ENCODE measurements at regions not wholly inside any gene's neighbourhood (a gene's known extent, or its start where the extent isn't known, plus 50 kb on each side); places are given as distances from the start of the nearest gene placed in this dataset.

GRCh38 chr2:111662039-111662770, 221.8 kb downstream of the ANAPC1 start:
- no peak for TF ChIP-seq EZH2 (IDR thresholded peaks at IDR 0.05; ENCODE audit: low read length, missing control alignments)
- TF ChIP-seq, protein P1, sequence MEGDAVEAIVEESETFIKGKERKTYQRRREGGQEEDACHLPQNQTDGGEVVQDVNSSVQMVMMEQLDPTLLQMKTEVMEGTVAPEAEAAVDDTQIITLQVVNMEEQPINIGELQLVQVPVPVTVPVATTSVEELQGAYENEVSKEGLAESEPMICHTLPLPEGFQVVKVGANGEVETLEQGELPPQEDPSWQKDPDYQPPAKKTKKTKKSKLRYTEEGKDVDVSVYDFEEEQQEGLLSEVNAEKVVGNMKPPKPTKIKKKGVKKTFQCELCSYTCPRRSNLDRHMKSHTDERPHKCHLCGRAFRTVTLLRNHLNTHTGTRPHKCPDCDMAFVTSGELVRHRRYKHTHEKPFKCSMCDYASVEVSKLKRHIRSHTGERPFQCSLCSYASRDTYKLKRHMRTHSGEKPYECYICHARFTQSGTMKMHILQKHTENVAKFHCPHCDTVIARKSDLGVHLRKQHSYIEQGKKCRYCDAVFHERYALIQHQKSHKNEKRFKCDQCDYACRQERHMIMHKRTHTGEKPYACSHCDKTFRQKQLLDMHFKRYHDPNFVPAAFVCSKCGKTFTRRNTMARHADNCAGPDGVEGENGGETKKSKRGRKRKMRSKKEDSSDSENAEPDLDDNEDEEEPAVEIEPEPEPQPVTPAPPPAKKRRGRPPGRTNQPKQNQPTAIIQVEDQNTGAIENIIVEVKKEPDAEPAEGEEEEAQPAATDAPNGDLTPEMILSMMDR (conservative IDR thresholded peaks at IDR 0.05 in 1 of 2, IDR thresholded peaks at IDR 0.05 in 1 of 2; ENCODE audit: low read depth in 1 of 2, low read length in 2 of 2), result no peak
- Histone ChIP-seq H3K4me2 (ENCODE audit: extremely low read depth, insufficient read depth, low read length) (no peak overlapping the region), H4K20me1 (ENCODE audit: control insufficient read depth, extremely low read depth, insufficient read depth, low read length) (no peaks in the 10 kb centered on the region), H3K27ac (ENCODE audit: insufficient read depth, low read length) (peak overlapping the region; percentile 33), H3K27me3 (ENCODE audit: control insufficient read depth, insufficient read depth, low read length) (no peaks in the 10 kb centered on the region), H3K4me1 (ENCODE audit: control insufficient read depth, extremely low read depth, insufficient read depth, low read length) (peaks cover 30% of the 10 kb centered on the region), H3K4me3 (replicated peaks in 1 of 4; ENCODE audit: control extremely low read depth in 1 of 4, insufficient read depth in 1 of 4, low read depth in 3 of 4, low read length in 4 of 4) (no peak overlapping the region), H3K9ac (ENCODE audit: insufficient read depth, low read length) (no peak overlapping the region), H3K36me3 (ENCODE audit: control insufficient read depth, insufficient read depth, low read length) (no peaks in the 10 kb centered on the region), H3K9me3 (ENCODE audit: control insufficient read depth, insufficient read depth, low read depth, low read length) (no peaks in the 10 kb centered on the region), H2AFZ (ENCODE audit: low read length) (no peak overlapping the region), H3K79me2 (ENCODE audit: control insufficient read depth, insufficient read depth, low read length) (no peaks in the 10 kb centered on the region)
- DNase-seq (ENCODE audit: low read depth in 2 of 2), result peak; percentile 76 to 85

DNA sequence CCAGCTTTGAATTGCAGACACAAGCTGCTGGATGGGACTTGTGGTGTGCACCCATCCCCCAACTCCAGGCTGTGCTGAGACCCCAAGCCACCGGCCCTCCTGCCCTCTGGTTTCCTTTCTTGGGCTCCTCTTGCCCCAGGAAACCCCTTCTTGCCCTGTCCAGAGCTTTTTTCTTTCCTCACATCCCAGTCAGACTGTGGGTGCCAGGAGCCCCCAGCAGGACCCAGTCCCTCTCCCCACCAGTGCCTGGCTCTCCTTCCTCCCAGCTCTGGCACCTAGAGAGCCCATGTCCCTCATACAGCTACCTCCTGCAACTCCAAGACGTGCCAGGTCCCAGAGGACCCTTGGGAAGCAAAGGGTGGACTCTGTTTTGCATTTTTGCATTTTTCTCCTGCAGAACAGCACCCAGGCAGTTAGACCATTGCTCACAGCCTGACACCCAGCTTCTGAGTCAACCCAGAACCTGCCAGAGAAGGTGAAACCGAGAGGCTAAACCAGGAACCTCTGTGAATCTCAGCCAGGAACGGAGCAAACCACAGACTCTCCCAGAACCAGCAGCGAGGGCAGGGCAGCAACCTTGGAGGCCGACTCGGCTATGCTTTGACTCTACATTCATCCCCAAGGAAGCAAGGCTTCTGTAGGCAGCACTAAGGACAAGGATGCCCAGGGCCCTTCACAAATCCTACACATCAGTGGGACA, 221.1 kb downstream of the ANAPC1 start:
- Histone ChIP-seq H4K20me1 (ENCODE audit: control insufficient read depth, extremely low read depth, insufficient read depth, low read length) (no peaks in the 10 kb centered on the region), H3K9ac (ENCODE audit: insufficient read depth, low read length) (no peak overlapping the region), H3K9me3 (ENCODE audit: control insufficient read depth, insufficient read depth, low read depth, low read length) (no peaks in the 10 kb centered on the region), H3K27me3 (ENCODE audit: control insufficient read depth, insufficient read depth, low read length) (no peaks in the 10 kb centered on the region), H2AFZ (ENCODE audit: low read length) (no peak overlapping the region), H3K4me2 (ENCODE audit: extremely low read depth, insufficient read depth, low read length) (peak overlapping the region; percentile 40), H3K4me3 (replicated peaks in 1 of 4; ENCODE audit: control extremely low read depth in 1 of 4, insufficient read depth in 1 of 4, low read depth in 3 of 4, low read length in 4 of 4) (no peak overlapping the region), H3K27ac (ENCODE audit: insufficient read depth, low read length) (peak overlapping the region; percentile 13), H3K36me3 (ENCODE audit: control insufficient read depth, insufficient read depth, low read length) (no peaks in the 10 kb centered on the region), H3K4me1 (ENCODE audit: control insufficient read depth, extremely low read depth, insufficient read depth, low read length) (peaks cover 32% of the 10 kb centered on the region), H3K79me2 (ENCODE audit: control insufficient read depth, insufficient read depth, low read length) (no peaks in the 10 kb centered on the region)
- TF ChIP-seq, protein P1 (conservative IDR thresholded peaks at IDR 0.05 in 1 of 2, IDR thresholded peaks at IDR 0.05 in 1 of 2; ENCODE audit: low read depth in 1 of 2, low read length in 2 of 2), result no peak
- TF ChIP-seq EZH2 (IDR thresholded peaks at IDR 0.05; ENCODE audit: low read length, missing control alignments), result no peak
- DNase-seq (ENCODE audit: low read depth in 2 of 2), result peak; percentile 22 to 83

DNA sequence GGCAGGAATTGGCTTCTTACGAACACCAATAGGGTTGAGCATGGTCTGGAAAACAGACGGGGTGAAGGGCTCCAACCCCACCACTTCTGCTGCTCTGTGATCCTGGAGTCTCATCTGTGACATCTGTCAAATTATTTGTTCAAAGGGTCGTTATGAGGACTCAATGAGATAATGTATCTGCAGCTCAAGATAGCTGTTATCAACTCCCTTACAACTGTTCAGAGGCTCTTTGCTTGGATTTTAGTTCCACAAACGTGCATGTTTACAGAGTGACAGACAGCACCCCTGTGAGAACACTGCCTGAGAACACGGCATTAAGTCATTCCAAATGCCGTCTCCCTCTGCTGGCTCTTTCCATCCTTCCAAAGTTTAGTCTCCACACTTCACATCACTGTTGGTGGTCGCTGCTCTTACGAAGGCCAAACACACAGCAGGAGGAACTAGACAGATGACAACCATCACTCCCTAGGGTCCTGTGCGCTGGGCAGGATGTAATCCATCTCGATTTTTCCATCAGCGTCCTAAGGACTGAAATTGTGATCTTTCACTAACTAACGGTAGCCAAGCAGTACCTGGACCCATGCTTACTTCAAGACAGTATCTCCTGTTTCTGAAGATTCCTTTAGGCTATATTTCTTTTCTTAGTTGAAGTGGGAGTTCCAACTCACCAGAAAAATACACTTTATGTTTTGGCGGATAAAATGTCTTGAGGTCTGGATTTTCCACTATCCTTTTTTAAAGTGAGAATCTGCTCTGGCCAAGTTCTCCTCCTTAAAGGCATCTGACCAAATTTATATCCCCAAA, 220.3 kb downstream of the ANAPC1 start:
- H3K27me3 ChIP-seq (ENCODE audit: control insufficient read depth, insufficient read depth, low read length), result no peaks in the 10 kb centered on the region
- peaks cover 32% of the 10 kb centered on the region for H3K4me1 ChIP-seq (ENCODE audit: control insufficient read depth, extremely low read depth, insufficient read depth, low read length)
- TF ChIP-seq, protein P1 (conservative IDR thresholded peaks at IDR 0.05 in 1 of 2, IDR thresholded peaks at IDR 0.05 in 1 of 2; ENCODE audit: low read depth in 1 of 2, low read length in 2 of 2), result peak; percentile 28 to 46
- TF ChIP-seq EZH2 (IDR thresholded peaks at IDR 0.05; ENCODE audit: low read length, missing control alignments), result no peak
- no peak overlapping the region for H3K9ac ChIP-seq (ENCODE audit: insufficient read depth, low read length)
- H2AFZ ChIP-seq (ENCODE audit: low read length), result peak overlapping the region; percentile 57
- no peaks in the 10 kb centered on the region for H4K20me1 ChIP-seq (ENCODE audit: control insufficient read depth, extremely low read depth, insufficient read depth, low read length)
- H3K79me2 ChIP-seq (ENCODE audit: control insufficient read depth, insufficient read depth, low read length), result no peaks in the 10 kb centered on the region
- H3K9me3 ChIP-seq (ENCODE audit: control insufficient read depth, insufficient read depth, low read depth, low read length), result no peaks in the 10 kb centered on the region
- DNase-seq (ENCODE audit: low read depth in 2 of 2), result peak in 1 of 2 donors; percentile 50
- no peak overlapping the region for H3K27ac ChIP-seq (ENCODE audit: insufficient read depth, low read length)
- no peaks in the 10 kb centered on the region for H3K36me3 ChIP-seq (ENCODE audit: control insufficient read depth, insufficient read depth, low read length)
- H3K4me3 ChIP-seq (replicated peaks in 1 of 4; ENCODE audit: control extremely low read depth in 1 of 4, insufficient read depth in 1 of 4, low read depth in 3 of 4, low read length in 4 of 4), result no peak overlapping the region
- peak overlapping the region; percentile 18 for H3K4me2 ChIP-seq (ENCODE audit: extremely low read depth, insufficient read depth, low read length)
